ENCODE measurements at regions not wholly inside any gene's neighbourhood (a gene's known extent, or its start where the extent isn't known, plus 50 kb on each side); places are given as distances from the start of the nearest gene placed in this dataset.

DNA sequence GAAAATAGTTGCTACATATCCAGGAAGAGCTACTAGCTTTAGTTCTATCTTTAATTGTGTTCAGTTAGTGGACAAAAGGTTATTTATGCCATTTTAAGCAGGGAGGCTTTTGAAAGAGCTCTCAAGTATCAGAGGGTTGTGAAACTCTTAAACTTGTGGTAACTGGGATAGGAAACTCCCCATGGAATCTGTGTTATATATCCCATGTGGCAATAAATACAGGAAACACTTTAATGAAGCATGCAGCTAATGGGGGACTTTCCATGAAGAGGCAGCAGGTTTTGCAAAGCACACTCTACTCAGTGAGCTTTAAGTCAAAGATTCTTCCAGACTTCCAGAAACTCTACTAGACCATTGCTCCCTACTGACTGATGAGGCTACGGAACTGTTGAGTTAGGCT lies 805.0 kb upstream of the C9orf72 start:
- H3K79me2 ChIP-seq (ENCODE audit: low read depth): no peaks in the 10 kb centered on the region
- BruUV-seq (replicated peaks): no TSS peak
- H3F3A ChIP-seq (ENCODE audit: insufficient read depth, low read depth): no peaks in the 10 kb centered on the region
- no peaks in the 10 kb centered on the region for H3K27me3 ChIP-seq (ENCODE audit: insufficient read depth, low read depth)
- no peaks in the 10 kb centered on the region for H4K20me1 ChIP-seq (ENCODE audit: insufficient read depth)
- no peak overlapping the region for H3K4me2 ChIP-seq
- ChIA-PET POLR2A (ENCODE audit: unreplicated experiment) (no interaction called here), CTCF (no interaction called here)
- DNase-seq: no peak
- H3K27ac ChIP-seq: no peak overlapping the region
- no peak overlapping the region for H2AFZ ChIP-seq
- H3K4me1 ChIP-seq (replicated peaks; ENCODE audit: insufficient read depth): no peaks in the 10 kb centered on the region
- TF ChIP-seq, protein P1, sequence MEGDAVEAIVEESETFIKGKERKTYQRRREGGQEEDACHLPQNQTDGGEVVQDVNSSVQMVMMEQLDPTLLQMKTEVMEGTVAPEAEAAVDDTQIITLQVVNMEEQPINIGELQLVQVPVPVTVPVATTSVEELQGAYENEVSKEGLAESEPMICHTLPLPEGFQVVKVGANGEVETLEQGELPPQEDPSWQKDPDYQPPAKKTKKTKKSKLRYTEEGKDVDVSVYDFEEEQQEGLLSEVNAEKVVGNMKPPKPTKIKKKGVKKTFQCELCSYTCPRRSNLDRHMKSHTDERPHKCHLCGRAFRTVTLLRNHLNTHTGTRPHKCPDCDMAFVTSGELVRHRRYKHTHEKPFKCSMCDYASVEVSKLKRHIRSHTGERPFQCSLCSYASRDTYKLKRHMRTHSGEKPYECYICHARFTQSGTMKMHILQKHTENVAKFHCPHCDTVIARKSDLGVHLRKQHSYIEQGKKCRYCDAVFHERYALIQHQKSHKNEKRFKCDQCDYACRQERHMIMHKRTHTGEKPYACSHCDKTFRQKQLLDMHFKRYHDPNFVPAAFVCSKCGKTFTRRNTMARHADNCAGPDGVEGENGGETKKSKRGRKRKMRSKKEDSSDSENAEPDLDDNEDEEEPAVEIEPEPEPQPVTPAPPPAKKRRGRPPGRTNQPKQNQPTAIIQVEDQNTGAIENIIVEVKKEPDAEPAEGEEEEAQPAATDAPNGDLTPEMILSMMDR (conservative IDR thresholded peaks at IDR 0.05): no peak
- no peak for TF ChIP-seq EZH2 (IDR thresholded peaks at IDR 0.05; ENCODE audit: low read depth)
- no peaks in the 10 kb centered on the region for H3K36me3 ChIP-seq (ENCODE audit: low read depth)
- H3K9me2 ChIP-seq (ENCODE audit: insufficient read depth): no peaks in the 10 kb centered on the region
- intact Hi-C loops (cut with micrococcal nuclease; ENCODE audit: unreplicated experiment): no loop called here
- no peaks in the 10 kb centered on the region for H3K9me3 ChIP-seq (ENCODE audit: insufficient read depth, low read depth)
- H3K4me3 ChIP-seq: no peak overlapping the region

DNA sequence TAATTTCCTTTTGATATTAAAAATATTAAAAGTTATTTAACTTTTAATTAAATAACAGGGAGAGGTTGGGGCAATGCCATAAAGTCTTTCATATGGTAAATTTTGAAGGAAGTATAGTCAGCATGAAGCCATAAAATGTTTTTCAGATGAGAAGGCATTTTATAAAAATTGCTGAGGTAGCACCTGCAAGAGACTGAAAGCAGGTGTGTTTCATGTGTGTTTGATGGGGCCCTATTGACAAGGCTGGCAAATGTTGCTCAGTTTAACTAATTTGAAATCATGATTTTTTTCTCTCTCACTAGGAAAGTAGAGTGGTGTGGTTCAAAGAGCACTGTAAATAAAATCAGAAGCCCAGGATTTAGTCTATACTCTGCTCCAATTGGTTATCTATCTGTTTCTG lies 805.8 kb upstream of the C9orf72 start:
- Histone ChIP-seq H3K4me3 (no peak overlapping the region), H3K9me3 (ENCODE audit: insufficient read depth, low read depth) (no peaks in the 10 kb centered on the region), H3K27me3 (ENCODE audit: insufficient read depth, low read depth) (no peaks in the 10 kb centered on the region), H4K20me1 (ENCODE audit: insufficient read depth) (no peaks in the 10 kb centered on the region), H3K36me3 (ENCODE audit: low read depth) (no peaks in the 10 kb centered on the region), H3K27ac (no peak overlapping the region), H3K9me2 (ENCODE audit: insufficient read depth) (no peaks in the 10 kb centered on the region), H3K4me2 (no peak overlapping the region), H3K4me1 (replicated peaks; ENCODE audit: insufficient read depth) (no peaks in the 10 kb centered on the region), H2AFZ (no peak overlapping the region), H3K79me2 (ENCODE audit: low read depth) (no peaks in the 10 kb centered on the region), H3F3A (ENCODE audit: insufficient read depth, low read depth) (no peaks in the 10 kb centered on the region)
- ChIA-PET POLR2A (ENCODE audit: unreplicated experiment) (no interaction called here), CTCF (no interaction called here)
- no peak for TF ChIP-seq EZH2 (IDR thresholded peaks at IDR 0.05; ENCODE audit: low read depth)
- TF ChIP-seq, protein P1 (conservative IDR thresholded peaks at IDR 0.05): no peak
- intact Hi-C loops (cut with micrococcal nuclease; ENCODE audit: unreplicated experiment): no loop called here
- DNase-seq: no peak
- no TSS peak for BruUV-seq (replicated peaks)

DNA sequence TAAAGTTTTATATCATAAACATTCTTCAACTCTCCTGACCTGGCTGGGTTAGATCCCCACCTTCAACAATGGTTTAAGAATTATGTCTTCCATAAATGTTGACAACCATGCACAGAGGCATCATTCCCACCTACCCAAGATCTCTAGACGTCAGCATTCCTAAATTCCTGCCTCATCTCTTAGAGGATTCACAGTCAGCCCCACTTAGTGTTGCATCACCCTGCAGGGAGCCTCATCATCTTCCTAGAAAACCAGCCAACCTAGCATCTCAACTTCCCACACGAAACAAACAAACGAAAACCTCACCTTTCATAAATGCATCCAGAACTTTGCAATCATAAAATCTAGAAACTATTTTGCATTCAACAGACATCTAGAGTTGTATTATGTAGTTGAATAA lies 816.1 kb upstream of the C9orf72 start:
- no TSS peak for BruUV-seq (replicated peaks)
- Histone ChIP-seq H3K9me3 (ENCODE audit: insufficient read depth, low read depth) (no peaks in the 10 kb centered on the region), H2AFZ (no peak overlapping the region), H3F3A (ENCODE audit: insufficient read depth, low read depth) (no peaks in the 10 kb centered on the region), H4K20me1 (ENCODE audit: insufficient read depth) (no peaks in the 10 kb centered on the region), H3K4me1 (replicated peaks; ENCODE audit: insufficient read depth) (no peaks in the 10 kb centered on the region), H3K4me3 (no peak overlapping the region), H3K4me2 (no peak overlapping the region), H3K27ac (no peak overlapping the region), H3K9me2 (ENCODE audit: insufficient read depth) (no peaks in the 10 kb centered on the region), H3K27me3 (ENCODE audit: insufficient read depth, low read depth) (no peaks in the 10 kb centered on the region), H3K36me3 (ENCODE audit: low read depth) (no peaks in the 10 kb centered on the region), H3K79me2 (ENCODE audit: low read depth) (no peaks in the 10 kb centered on the region)
- TF ChIP-seq, protein P1 (conservative IDR thresholded peaks at IDR 0.05): no peak
- TF ChIP-seq EZH2 (IDR thresholded peaks at IDR 0.05; ENCODE audit: low read depth): no peak
- POLR2A ChIA-PET (ENCODE audit: unreplicated experiment): no interaction called here
- CTCF ChIA-PET: no interaction called here
- intact Hi-C loops (cut with micrococcal nuclease; ENCODE audit: unreplicated experiment): no loop called here
- DNase-seq: no peak

Data from PC-9 (cell line).